GM10266 (cell line): ENCODE measurements at regions not wholly inside any gene's neighbourhood (a gene's known extent, or its start where the extent isn't known, plus 50 kb on each side); places are given as distances from the start of the nearest gene placed in this dataset.

ENCODE experiments used
- DNase-seq: peaks from one replicate; pipeline ENCODE4 v3.0.0; 2012; ENCODE audit errors: extremely low spot score
- TF ChIP-seq, protein P1 (sequence below): IDR thresholded peaks from 2 replicates; pipeline ENCODE4 v1.5.1; 2012; ENCODE audit warnings: mild to moderate bottlenecking, low read depth; ENCODE audit not compliant: control insufficient read depth, insufficient read depth; ENCODE audit errors: missing control alignments

DNA sequence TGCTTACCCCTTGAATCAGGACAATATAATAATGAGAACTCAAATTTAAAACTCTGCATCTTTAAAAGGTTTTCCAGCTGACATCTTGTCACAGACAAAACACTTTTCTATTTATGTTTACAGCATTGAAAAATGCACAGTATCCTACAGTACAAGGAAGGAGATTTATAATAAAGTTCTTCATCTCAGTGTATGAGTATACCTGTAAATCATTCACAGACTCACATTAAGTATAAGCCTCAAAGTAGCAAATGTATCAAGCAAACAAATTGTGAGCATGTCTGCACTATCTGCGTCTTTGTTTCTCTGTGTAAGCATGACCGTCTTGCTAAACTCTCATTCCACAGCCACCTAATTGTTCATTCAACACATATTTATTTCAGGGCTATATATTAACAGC is 52.8 kb downstream of the PPP1R2C start:
- TF ChIP-seq, protein P1, sequence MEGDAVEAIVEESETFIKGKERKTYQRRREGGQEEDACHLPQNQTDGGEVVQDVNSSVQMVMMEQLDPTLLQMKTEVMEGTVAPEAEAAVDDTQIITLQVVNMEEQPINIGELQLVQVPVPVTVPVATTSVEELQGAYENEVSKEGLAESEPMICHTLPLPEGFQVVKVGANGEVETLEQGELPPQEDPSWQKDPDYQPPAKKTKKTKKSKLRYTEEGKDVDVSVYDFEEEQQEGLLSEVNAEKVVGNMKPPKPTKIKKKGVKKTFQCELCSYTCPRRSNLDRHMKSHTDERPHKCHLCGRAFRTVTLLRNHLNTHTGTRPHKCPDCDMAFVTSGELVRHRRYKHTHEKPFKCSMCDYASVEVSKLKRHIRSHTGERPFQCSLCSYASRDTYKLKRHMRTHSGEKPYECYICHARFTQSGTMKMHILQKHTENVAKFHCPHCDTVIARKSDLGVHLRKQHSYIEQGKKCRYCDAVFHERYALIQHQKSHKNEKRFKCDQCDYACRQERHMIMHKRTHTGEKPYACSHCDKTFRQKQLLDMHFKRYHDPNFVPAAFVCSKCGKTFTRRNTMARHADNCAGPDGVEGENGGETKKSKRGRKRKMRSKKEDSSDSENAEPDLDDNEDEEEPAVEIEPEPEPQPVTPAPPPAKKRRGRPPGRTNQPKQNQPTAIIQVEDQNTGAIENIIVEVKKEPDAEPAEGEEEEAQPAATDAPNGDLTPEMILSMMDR, result no peak
- DNase-seq, result no peak

DNA sequence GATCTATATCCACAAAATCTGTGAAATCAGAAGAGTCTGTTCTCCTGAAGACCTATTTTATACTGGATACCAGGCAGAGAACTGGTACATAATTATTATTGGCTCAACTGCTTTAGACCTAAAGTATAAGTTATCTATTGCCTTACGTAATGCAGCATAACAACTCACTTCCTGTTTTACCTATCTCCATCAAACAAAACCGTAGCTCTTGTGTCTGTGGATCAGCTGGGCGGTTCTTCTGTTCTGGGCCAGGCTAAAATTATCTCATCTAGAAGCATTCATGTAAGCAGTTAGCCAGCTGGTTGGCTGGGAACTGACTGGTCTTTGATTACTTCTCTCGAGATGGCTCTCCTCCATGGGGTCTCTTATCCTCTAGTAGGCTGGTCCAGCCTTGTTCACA is 57.8 kb downstream of the PPP1R2C start:
- no peak for DNase-seq
- TF ChIP-seq, protein P1, result no peak

- no peak for DNase-seq
- TF ChIP-seq, protein P1, result no peak
Measured at GRCh38 chrX:42715701-42716262, 62.2 kb downstream of the PPP1R2C start.

DNA sequence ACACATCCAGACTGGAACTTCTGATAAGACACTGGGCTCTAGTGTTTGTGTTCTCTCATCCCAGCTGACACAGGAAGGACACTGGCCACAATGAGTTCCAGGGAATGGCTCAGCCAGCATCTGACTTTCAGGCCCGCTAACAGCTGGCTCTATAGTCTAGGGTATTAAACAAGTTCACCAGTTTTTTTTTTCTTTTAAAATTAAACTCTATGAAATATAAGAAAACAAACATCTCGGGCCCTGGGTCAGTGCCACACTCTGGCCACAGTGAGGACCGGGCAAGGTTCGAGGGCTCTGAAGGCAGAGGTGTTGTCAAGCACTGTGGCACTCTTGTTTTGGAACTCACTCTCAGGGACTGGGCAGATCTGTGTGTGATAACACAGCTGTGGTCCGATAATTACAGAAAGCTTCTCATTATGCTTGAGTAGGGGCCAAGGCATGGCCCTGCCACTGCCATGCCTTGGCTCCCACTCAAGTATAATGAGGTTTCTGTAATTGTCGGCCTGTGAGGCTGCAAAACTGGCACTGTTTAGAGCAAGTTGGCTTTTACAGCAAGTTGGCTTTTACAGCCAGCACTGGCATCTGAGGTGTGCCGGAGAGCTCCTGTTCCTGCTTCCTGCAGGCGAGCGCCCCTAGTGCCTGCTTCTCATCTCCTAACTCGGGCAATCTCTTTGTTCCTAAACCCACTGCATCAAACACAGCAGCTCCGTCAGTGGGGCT is 62.8 kb downstream of the PPP1R2C start:
- TF ChIP-seq, protein P1, result peak; percentile 16
- DNase-seq, result peak; percentile 1

DNA sequence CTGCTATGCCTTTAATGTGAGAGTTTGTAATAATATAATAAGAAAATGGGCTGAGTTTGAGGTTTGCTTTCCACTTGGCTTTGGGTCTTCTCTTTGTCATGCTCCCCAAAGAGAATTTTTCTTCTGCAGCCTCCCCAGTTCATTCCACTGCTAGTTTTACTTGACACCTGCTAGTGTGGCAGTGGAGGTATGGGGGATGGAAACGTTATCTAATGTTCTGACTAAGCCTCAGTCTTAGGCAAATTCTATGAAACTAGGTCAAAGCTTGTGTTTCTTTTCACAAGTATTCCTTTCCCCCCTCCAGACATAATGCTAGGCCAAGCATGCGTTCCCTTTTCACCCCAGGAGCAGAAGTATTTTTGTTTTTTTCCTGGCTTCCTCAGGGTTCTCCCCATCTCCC is 67.5 kb downstream of the PPP1R2C start:
- no peak for DNase-seq
- TF ChIP-seq, protein P1, result no peak

DNA sequence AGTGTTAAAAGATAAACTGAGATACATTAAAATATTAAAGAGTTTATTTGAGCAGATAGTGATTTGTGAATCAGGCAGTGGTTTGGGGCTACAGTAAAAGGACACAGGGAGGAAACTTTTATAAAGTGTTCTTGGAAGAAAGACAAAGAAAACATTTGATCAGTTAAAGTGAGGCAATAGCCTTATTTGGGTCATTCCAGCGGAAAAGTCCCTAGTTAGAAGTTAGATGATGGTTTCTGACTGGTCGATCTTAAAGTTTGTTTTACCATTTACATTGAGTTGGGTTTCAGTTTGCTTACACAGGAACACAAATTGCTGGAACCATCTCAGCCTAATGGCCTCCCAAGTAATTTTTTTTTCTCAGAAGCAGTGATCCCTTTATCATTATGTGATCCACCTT is 69.7 kb downstream of the PPP1R2C start:
- no peak for DNase-seq
- TF ChIP-seq, protein P1, result no peak

DNA sequence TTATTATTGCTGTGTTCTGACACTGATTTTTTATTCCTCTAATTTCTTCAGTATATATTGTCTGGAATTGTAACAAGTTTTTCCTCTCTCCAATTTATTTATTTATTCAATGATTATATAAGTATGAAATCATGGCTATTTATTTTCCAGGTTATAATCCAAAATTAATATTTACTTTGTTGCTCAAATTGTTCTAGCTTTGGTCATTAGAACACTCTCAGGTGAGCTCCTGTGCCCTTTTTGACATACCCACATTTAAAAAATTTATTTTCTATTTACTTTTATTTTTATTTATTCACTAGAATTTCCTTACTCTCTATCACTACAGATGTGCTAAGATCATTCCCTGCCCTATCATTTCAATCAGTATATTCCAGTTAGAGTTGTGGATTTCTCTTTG is 70.2 kb downstream of the PPP1R2C start:
- no peak for DNase-seq
- TF ChIP-seq, protein P1, result no peak
